DMS53 (cell line): ENCODE measurements at regions not wholly inside any gene's neighbourhood (a gene's known extent, or its start where the extent isn't known, plus 50 kb on each side); places are given as distances from the start of the nearest gene placed in this dataset.

Experiments used
- DNase-seq: peaks from one replicate; lab custom pipeline; 2025; lab: John Stamatoyannopoulos, UW

DNA sequence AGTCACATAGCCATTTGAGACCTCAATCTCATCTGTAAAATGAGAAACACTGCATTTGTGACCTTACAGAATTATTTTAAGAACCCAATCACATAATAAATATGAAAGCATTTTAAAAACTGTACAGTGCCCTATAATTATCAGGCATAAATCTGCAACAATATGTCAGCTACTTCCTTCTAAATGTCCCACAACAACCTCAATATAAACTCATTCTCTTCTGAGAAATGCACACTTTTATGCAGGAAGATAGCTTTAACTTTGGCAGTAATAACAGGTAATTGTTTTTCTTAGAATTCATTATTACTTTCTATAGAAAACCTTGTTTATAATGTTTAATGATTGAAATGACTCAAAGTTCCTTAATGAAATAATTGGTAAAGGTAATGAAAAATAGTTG is 400.7 kb upstream of the AGTR1 start:
- no peak for DNase-seq

DNA sequence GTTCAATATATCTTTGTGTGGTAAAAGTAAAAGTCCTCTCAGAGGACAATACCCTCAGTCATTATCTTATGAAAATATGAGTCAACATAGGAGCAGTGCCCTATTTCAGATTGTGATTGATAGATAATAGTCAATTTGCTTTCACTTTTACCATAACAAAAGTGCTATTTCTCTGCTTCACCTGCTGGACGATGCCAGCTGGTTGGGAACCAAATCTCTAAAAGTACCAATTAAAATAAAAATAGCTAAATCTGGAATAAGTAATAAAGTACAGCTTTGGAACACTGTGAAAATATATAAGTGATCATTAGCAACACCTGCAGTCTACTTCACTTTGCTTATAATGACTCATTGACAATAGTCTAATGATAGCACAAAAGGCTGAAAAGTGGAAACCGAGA is 390.3 kb upstream of the AGTR1 start:
- no peak for DNase-seq

DNA sequence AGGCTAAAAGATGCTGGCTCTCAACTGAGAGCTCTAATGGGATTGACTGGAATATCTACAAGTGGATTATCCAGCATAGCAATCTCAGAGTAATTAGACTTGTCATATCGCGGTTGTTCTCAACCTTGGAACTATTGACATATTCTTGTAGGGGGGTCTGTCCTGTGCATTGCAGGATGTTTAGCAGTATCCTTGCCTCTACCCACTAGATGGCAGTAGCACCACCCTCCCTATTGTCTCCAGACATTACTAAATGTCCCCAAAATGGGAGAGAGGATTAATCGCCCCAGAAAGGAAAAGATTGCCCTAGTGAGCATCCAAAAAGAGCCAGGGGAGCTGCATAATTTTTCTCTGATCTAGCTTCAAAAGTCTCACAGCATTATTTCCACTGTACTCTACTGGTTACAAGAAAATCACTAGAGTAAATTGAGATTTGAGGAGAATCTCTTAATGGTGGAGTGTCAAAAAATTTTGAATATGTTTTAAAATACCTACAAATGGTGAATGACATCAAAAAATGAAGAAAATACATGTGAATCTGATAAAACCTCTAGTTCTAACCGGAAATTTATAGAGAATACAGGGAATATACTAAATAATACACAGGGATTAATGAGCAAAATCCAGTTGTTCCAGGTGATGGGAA is 388.2 kb upstream of the AGTR1 start:
- DNase-seq, result peak; percentile 61

DNA sequence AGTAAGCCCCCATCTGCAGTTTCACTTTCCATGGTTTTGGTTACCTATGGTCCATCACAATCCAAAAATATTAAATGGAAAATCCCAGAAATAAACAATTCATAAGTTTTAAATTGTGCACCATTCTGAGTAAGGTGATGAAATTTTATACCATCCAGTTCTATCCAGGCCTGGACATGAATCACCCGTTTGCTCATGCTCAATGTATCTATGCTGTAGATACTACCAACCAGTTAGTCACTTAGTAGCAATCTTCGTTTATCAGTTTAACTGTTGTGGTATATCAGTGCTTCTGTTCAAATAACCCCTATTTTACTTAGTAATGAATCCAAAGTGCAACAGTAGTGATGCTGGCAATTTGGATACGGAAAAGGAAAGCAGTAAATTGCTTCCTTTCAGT is 381.9 kb upstream of the AGTR1 start:
- no peak for DNase-seq

DNA sequence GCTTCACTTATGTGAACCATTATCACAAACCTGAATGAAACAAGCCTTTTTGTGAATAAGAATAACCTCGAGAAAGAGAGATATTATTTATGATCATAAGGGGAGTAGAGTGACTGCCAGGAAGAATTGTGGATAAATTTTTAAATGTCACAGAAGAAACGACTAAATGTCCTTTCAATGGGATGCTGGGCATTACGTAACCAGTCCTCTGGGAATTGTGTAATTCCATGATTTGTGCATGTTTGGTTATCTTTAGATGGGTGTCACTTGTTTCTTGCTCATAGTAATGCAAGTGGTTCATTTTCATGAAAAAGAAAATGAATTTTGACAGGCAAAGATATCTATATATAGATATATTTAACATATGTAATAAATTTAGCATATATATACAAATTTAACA is 379.5 kb upstream of the AGTR1 start:
- no peak for DNase-seq

DNA sequence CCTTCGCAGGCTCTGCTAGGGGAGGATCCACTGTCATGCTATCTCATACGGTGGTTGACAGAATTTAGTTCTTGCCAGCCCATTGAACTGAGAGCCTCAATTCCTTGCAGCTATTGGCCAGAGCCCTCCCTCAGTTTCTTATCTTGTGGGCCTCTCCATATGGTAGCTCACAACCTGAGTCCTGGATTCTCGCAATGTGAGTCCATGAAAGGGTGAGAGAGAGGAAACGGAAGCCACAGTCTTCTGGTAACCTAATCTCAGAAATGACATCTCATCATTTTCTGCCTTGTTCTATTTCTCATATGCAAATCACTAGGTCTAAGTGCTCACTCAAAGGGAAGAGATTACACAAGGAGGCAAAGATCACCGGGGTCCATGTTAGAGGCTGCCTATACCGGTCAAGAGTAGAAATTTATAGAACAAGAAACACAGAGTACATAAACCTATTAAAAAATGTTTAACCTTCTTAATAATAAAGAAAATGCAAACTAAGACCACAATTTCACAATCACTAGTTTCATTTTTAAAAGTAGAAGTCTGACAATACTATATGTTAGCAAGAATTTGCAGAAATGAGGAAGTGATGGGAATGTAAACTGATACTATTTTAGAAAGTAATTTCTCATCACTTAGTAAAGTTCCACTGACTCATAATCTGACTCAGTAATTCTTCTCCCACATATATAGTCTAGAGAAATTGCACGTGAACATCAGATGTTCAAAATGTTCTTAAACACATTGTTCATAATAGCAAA is 378.4 kb upstream of the AGTR1 start:
- DNase-seq, result no peak

DNA sequence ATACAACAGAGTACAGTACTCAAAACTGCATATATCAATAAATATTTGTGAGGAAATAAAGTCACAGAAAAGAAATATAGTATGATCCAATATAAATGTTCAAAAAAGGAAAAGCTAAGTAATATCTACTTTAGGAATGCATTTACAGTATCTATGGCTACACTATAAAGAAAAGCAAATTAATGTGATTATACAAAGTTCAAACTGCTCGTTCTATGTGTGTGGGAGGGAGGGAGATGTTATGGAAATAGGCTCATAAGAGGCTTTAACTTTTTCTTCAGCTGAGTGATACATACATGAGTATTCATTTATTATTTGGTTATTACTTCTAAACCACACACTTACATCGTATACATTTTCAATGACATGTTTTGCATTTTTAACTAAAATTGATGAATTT is 377.7 kb upstream of the AGTR1 start:
- no peak for DNase-seq

DNA sequence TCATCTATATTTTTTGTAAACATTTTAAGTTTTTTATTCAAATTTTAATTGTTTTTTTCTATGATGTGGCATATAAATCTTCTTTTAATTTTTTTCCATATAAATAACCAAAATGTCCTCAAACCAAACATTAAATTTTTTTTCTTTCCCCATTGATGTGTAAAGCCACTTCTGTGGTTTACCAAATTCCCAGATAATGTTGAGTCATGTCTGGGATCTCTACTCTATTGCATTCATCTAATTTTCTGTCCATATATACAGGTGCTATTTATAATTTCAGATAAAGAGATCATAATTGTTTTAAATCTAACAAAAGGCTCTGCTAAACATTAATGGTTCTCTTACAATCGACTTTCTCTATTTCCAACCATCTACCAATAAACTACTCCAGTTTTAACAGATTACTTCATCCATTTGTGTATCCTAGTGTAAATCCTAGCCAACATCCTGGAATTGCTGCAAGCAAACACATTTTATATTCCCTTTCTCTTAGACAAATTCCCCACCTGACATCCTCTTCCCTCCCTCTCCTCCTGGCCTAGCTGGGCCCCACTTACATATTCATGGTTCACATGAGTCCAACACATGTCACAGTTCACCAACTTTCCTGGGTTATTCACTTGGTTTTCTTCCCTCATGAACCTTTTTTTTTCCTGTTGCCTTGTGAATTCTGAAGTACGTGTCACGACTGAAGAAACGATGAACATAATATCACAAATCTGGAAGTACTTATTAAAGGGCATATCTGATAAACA is 368.0 kb upstream of the AGTR1 start:
- DNase-seq, result peak; percentile 7

DNA sequence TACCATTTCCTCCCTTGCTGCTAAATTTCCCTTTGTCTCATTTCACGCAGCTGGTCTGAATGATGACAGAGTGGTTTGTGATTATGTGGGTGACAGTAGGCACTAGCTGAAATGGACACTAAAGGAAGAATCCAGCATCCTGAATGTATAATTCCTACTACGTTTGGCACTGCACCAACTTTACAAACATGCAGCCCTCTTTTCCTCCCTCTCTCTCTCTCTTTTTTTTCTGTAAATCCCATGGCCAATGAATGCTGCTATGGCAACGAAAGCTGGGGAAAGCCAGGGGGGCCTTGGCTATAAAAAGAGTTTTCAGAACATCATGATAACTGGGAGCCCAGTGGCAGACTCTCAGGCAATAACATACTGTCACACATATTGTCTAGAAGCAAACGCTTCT is 367.2 kb upstream of the AGTR1 start:
- no peak for DNase-seq

DNA sequence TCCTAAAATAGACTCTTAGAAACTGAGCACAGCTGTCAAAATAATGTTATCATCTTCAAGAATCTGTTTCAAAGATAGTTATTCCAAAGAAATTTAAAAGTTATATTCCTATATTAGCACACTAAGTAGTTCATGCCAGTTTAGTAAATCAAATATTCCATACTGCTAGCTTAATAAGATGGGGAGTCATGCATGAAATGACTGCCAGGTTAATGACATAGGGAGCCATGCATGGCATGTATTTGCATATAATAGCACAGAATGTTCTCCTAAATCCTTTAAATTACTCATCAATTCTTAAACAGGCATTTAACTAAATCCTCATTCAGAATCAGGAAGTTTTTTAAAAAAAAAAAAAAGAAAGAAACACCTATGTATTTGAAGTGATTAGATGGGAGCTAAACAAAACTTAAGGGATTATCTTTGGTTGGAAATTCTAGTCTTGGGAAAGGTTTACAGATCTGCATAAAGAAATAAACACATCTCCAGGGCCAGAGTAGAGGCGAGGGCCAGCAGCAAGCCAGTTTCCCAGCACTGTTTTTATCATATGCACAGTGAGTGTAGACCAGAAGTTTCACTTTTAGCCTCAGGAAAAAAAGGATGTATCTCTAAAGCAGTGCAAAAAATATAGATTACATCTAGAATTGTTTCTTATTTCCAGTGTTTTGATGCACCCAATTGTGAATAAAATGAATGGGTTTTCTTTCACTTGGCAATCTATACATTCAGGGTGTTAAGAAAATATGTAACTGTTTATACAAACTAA is 366.4 kb upstream of the AGTR1 start:
- peak; percentile 4 for DNase-seq

DNA sequence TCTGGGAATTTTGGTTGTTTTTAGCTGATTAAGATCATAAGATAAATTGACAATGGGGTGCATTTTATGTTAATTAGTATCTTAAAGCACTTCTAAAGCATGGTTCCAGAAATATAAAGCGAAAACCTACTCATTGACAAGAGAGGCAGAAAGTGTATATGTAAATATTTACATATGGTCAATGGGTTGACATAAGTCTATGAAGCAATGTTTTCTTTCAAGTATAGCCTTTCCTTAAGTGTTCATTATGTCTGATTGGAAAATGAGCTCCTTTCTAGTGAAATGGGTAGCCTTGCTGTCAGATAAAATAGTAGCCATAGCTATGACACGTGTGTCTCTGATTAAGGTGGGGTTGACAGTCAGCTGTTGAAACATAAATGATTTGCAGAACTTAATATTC is 365.2 kb upstream of the AGTR1 start:
- DNase-seq, result peak; percentile 68

DNA sequence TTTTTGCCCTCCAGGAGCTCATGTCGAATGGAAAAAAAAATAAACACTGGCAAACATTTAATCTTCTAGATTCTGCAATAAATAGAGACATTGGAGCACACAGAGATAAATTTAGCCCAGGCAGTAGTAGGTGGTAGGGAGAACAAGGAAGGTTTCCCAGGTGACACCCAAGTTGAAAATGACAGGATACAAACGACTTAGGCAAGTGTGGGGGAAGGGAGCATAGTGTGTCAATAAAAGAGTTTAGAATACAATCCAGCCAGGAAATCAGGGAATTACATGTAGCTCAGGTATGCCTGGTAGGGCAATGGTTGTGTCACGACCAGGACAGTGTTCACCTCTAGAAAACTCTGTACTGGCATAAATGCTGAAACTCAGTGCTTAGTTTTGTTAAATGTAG is 364.6 kb upstream of the AGTR1 start:
- peak; percentile 72 for DNase-seq

DNA sequence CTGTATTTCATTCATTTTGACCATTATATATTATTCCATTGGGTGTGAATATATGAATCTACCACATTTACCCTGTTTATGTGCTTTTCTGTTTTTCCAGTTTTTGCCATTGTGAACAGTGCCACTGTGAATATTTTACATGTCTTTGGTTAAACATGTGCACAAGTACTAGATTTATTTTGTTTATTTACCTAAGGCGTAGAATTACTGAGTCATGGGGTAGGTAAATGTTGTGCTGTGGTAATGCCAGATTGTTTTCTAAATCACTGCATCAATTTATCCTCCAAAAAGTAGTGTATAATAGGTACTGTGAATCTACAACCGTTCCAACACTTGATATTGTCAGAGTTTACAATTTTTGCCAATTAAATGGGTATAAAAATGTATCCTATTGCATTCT is 362.1 kb upstream of the AGTR1 start:
- peak; percentile 14 for DNase-seq

DNA sequence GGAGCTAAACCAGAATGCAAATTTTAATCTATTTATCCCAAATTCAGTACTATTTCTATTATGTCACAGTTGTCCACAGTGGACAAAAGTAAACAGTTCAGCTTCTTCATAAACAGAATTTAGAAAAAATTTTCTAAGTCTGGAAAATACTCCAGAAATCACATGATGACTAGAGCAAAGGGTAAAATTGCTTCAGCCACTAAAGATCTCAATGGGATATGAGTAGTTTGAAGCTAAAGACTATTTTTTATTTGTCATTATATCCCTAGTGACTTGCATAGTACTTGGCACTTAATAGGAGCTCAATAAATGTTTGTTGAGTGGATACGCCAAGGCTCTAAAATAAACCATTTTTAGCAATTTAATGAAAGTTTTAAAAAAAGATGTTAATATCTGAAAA is 354.3 kb upstream of the AGTR1 start:
- DNase-seq, result no peak

DNA sequence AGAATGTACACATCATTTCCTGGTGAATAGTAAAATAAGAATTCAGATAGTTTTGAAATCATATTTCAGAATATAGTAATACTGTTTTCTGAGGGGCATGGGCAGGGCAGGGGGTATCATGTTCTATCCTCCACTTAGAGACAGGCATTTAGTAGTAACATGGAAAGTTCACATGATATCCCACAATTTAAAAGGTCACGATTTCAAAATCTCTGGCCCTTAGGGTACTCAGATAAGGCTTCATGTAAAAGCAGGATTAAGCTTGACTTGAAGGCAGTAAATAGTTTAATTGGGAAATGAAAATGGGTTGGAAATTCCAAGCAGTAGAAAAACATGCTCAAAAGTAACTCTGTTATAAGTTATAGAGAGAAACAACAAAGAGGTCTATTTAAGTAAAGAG is 353.2 kb upstream of the AGTR1 start:
- DNase-seq, result no peak

DNA sequence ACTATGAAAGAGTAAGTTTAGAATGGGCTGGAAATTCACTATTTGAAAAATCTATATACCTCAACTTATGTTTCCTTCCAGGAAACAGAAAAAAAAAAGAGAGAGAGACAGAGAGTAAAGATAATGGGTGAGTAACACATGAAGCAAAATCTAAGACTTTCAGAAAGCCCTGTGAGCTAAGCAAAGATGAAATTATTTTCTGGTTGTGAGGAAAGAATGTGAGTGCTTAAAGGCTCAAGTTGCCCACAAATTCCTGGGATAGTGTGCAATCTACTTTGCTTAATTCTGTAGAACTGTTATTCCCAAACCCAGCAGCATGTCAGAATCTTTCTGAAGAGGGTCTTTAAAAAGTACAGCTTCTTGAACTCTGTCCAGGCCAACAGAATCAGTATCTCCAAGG is 337.7 kb upstream of the AGTR1 start:
- DNase-seq, result no peak

DNA sequence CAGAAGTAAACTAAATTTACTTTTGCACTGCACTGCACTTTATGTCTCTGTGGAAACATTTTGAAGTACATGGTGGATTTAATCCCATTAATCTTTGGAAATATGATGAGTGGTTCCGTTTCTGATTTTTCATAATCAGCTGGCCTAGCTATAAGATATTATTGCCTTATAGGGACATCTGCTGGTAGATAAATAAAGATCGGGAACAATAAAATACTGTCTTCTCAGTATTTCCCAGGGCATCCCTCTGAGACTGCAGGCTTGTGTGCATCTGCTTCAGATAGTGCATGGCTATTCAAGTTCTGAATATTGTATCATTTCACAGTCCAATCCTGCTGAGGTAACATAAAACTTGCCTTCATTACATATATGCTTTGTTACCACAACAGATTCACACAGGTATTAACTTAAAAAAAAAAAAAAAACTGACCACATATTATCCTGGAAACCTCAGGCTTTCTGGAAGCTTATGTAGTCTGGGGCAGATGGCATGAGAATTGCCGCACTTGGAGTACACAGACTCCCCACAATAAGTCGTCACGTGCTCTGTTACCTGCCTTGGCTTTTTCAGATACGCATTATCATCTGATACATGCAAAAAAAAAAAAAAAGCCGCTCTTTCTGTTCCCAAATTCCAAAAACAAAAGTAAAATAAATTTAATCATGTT is 330.8 kb upstream of the AGTR1 start:
- peak; percentile 50 for DNase-seq

DNA sequence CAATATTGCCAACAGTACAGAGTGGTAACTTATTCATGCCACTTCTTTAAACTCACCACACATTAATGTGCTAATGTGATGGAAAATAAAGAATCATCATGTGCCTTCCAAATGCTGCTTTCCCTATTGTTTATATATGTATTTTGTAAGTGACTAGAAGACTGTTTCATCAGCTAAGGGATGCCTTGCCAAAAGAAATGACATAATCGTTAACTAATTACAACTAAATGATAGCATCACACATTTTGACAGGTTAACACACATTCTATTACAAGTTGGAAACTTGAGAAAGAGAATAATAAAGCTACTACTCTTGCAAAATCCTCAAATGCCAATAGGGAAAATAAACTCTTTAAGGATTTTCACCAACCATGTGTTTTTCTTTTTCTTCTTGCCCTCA is 329.9 kb upstream of the AGTR1 start:
- DNase-seq, result no peak

DNA sequence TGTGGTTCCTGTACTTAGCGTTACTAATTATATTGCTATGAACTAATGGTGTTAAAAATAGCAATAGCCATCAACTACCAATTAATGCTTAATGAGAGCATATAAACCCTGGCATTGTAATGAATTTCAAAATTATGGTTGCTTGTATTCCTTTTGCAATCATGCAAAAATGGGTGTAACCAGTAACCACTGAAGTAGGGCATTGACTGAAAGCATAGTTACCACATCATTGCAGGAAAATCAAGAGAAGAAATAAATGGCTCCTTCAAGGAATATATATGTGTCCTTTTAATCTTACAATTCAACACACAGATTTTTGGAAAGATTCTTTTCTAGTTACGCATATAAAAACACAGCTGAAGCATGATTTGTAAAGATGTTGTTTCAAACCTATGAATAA is 328.3 kb upstream of the AGTR1 start:
- DNase-seq, result no peak

DNA sequence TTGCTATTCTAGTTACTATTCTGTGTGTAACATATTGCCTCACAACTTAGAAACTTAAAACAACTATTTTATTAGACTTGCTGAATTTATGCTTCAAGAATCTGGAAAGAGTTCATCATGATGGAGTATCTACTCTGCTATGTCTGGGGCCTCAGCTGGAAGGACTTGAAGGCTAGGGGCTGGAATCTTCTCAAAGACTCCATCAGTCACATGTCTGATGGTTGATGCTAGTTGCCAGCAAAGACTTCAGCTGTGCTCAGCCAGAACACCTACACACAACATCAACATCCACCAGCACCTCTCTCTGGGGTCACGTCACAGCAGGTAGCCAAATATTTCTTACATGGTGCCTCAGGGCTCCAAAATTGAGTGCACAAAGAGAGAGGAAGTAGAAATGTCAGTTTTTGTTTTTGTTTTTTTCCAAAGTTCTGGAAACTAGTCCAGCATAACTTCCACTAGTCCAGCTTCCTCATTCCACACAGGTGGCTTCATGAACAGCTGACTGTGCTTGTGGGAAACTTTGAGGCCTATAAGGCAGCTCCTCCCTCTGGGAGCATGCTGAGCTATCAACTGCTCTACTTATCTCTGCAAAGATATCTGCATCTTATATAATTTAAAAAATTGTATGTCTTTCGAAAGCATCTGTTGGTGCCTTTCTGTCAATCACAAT is 325.4 kb upstream of the AGTR1 start:
- DNase-seq, result peak; percentile 2

DNA sequence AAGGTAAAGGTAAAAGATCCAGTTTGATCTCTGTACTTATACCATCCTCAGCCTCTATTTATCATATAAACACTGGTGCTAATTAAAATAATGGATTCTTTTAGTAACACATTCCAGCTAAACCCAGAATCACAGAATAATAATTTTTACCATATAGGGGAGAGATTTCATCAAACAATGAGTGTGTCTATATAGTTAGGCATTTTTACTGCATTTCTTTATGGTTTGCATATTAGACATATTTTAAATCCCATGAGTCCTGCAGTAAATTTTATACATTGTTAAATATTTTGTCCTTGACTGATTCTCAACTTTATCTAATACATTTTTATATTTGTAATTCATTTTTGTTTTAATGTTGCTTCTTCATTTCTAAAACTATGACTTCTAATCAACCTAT is 323.7 kb upstream of the AGTR1 start:
- no peak for DNase-seq
